GM12873 (cell line): ENCODE measurements at regions not wholly inside any gene's neighbourhood (a gene's known extent, or its start where the extent isn't known, plus 50 kb on each side); places are given as distances from the start of the nearest gene placed in this dataset.

Experiments used
- CTCF ChIP-seq: IDR thresholded peaks from 2 replicates; pipeline ENCODE4 v1.5.1; 2012; ENCODE audit warnings: low read depth, mild to moderate bottlenecking, moderate library complexity, low read length, control low read depth; ENCODE audit not compliant: insufficient read depth; ENCODE audit errors: missing control alignments

DNA sequence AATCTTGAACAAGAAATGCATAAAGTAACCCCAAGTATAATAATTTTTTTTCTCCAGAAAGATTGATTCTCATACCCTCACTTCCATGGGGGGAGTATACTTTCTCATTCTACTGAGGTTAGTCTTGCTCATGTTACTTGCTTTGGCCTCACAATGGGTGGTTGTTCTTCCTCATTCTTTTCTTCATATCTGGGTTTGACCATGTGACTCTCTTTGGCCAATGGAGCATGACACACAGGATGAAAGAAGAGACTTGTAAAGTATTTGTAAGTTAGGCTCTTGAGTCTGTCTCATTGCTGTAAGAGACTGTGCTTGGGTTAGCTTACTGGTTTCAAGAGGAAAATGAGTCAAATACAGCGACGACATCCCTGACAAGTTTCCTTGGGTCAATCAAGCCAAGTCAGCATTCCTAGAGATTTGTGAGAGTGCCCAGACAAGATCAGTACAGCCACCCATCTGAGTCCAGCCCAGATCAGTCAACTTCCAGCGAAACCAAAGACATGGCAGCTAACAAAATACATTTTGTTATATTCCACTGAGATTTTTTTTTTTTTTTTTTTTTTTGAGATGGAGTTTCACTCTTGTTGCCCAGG, 970.2 kb downstream of the BCL11A start:
- TF ChIP-seq CTCF = no peak

DNA sequence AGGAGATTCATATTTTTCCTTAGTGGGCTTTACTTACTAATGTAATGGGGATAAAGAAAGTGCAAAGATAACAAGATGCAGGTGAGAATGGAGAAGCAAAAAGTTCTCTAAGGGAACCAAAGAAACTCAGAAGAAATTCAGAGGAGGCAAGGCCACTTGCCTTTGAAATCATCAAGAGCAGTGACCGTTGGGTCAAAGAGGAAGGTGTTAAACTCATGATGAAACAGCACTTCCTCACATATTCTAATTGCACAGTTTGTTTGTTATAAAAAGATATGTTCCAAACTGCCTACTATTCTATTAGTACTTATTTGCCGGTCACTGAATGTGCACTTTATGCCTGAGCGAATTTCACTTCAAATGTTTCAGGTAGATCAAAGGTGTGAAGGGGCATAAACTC, 975.1 kb downstream of the BCL11A start:
- TF ChIP-seq CTCF = no peak

DNA sequence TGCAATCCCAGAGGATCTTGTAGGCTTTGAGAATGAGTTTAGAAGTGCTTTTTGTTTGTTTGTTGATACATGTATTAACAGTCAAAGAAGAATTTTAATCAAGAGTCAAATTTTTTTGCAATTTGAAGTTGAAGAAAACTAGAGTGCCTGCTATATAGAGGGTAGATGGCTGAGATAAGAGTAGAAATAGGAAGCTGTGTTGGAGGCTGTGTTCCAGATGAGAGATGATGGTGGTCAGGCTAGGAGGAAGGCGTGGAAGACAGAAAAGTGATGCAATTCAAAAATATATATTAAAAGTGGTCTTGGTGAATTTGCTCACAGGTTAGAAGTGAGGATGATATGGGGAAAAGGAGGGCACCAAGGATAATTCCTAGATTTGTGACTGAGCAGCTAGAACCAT, 978.3 kb downstream of the BCL11A start:
- no peak for TF ChIP-seq CTCF

DNA sequence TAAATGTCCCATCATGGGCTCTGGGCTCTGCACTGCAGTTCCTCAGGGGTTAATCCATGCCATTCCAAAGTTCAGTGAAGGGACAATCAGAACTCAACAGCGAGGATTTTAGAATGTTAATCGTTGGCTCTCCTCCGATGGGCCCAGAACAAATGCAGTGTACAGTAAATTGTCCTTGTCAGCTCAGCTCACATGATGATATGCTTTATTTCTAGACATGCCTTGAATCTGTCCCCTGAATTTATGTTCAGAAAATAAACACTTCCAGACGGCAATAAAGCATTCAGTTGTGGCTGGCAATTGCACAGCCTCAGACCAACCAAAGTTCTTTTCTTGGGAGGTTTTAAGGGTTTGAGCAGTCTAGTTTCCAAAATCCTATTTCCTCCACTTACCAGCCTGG, 981.2 kb downstream of the BCL11A start:
- no peak for TF ChIP-seq CTCF

DNA sequence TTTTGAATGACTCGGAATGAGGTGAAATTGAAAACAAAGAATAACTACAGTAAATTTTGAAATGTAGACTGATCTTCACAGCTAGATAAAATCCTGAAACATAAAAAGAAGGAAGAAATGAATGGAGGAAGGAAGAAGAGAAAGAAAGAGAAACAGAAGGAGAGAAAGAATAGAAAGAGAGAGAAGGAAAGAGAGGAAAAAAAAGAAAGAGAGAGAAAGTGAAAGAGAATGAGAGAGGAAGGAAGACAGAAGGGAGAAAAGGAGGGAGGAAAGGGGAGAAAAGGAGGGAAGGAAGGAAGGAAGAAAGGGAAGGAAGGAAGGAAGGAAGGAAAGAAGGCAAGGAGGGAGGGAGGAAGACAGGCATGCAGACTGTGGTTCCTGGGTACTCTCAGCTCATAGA, 982.6 kb downstream of the BCL11A start:
- no peak for TF ChIP-seq CTCF

DNA sequence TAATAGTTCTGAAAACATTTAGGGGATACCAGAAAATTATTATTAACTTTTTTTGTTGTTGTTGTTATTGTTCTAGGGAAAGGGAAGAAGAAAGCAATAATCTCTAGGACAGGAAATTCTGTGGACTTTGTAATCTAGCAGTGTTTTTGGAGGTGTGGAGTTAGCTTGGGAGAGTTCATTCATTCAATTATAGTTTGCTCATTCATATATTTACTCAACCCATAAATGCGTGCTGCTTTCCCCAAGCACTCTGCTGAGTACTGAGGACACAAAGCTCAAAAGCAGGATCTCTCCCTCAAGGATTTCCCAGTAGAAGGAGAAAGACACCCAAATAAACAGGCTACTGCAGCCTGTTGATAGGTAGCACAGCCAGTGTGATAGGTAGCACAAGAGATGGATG, 984.3 kb downstream of the BCL11A start:
- TF ChIP-seq CTCF = no peak

GRCh38 chr2:59568461-59568860, 985.0 kb downstream of the BCL11A start:
- no peak for TF ChIP-seq CTCF
